Astrocyte (in vitro differentiated cells and primary cell): ENCODE measurements at regions not wholly inside any gene's neighbourhood (a gene's known extent, or its start where the extent isn't known, plus 50 kb on each side); places are given as distances from the start of the nearest gene placed in this dataset.
"Not testable (repeated sequence)": the region's sequence is repeated elsewhere in the genome, so short reads cannot be mapped to it uniquely, and the experiment has no call there.

Experiments
- DNase-seq: peaks from one replicate; pipeline ENCODE4 v3.0.0-alpha.2; 2010; ENCODE audit warnings: low read depth
- FAIRE-seq: peaks from 2 replicates; lab custom pipeline; 2011; peaks lifted over from hg19 to GRCh38; lab: Jason Lieb, UNC
- H2AFZ ChIP-seq: 2 replicates; pipeline ENCODE4 v1.6.0; 2012; ENCODE audit warnings: low read depth, low read length, inconsistent platforms
- H3K27ac ChIP-seq: 2 replicates; pipeline ENCODE4 v1.5.1; 2011; ENCODE audit warnings: low read depth, low read length, inconsistent platforms
- H3K27me3 ChIP-seq: 2 replicates; pipeline ENCODE4 v1.6.0; 2011; ENCODE audit warnings: low read length, inconsistent platforms; ENCODE audit not compliant: insufficient read depth
- H3K36me3 ChIP-seq: 2 replicates; pipeline ENCODE4 v1.5.1; 2011; ENCODE audit warnings: low read length, inconsistent platforms; ENCODE audit not compliant: insufficient read depth
- H3K4me1 ChIP-seq: 2 replicates; pipeline ENCODE4 v1.5.1; 2011; ENCODE audit warnings: low read length, inconsistent platforms; ENCODE audit not compliant: insufficient read depth
- H3K4me2 ChIP-seq: 2 replicates; pipeline ENCODE4 v1.6.0; 2012; ENCODE audit warnings: low read length, inconsistent platforms
- H3K4me3 ChIP-seq: 2 replicates; pipeline ENCODE4 v1.5.1; 2011; ENCODE audit warnings: low read depth, mild to moderate bottlenecking, low read length, inconsistent platforms; ENCODE audit not compliant: insufficient read depth
- H3K79me2 ChIP-seq: 2 replicates; pipeline ENCODE4 v1.6.0; 2012; ENCODE audit warnings: mild to moderate bottlenecking, low read length, inconsistent platforms; ENCODE audit not compliant: insufficient read depth
- H3K9ac ChIP-seq: 2 replicates; pipeline ENCODE4 v1.6.0; 2012; ENCODE audit warnings: mild to moderate bottlenecking, low read length, inconsistent platforms
- H3K9me3 ChIP-seq: 2 replicates; pipeline ENCODE4 v1.5.1; 2012; ENCODE audit warnings: low read depth, mild to moderate bottlenecking, low read length, inconsistent platforms; ENCODE audit not compliant: insufficient read depth
- H4K20me1 ChIP-seq: 2 replicates; pipeline ENCODE4 v1.6.0; 2012; ENCODE audit warnings: low read length, inconsistent platforms; ENCODE audit not compliant: insufficient read depth
- H3K27ac Mint-ChIP-seq: one replicate; pipeline ENCODE4 v1.8.0; 2021; ENCODE audit warnings: mild to moderate bottlenecking, mixed read lengths; ENCODE audit not compliant: unreplicated experiment
- H3K27me3 Mint-ChIP-seq: one replicate; pipeline ENCODE4 v1.8.0; 2021; ENCODE audit warnings: low read depth, mixed read lengths; ENCODE audit not compliant: unreplicated experiment
- H3K36me3 Mint-ChIP-seq: one replicate; pipeline ENCODE4 v1.8.0; 2021; ENCODE audit warnings: low read depth, mixed read lengths; ENCODE audit not compliant: unreplicated experiment
- H3K4me1 Mint-ChIP-seq: one replicate; pipeline ENCODE4 v1.8.0; 2021; ENCODE audit warnings: low read depth, mixed read lengths; ENCODE audit not compliant: unreplicated experiment
- H3K4me3 Mint-ChIP-seq: one replicate; pipeline ENCODE4 v1.8.0; 2021; ENCODE audit warnings: mild to moderate bottlenecking, moderate library complexity, mixed read lengths; ENCODE audit not compliant: unreplicated experiment
- H3K9me3 Mint-ChIP-seq: one replicate; pipeline ENCODE4 v1.8.0; 2021; ENCODE audit warnings: mild to moderate bottlenecking, mixed read lengths; ENCODE audit not compliant: unreplicated experiment
- CTCF ChIP-seq: IDR thresholded peaks from 2 replicates; pipeline ENCODE4 v1.5.1; 2011; ENCODE audit warnings: low read depth, mild to moderate bottlenecking, inconsistent platforms, low read length, moderate library complexity; ENCODE audit not compliant: insufficient read depth
- EZH2 ChIP-seq: IDR thresholded peaks from 2 replicates; pipeline ENCODE4 v1.6.1; 2012; ENCODE audit warnings: mild to moderate bottlenecking, low read length, inconsistent platforms; ENCODE audit not compliant: insufficient read depth

- Histone ChIP-seq H3K27me3 (no peaks in the 10 kb centered on the region), H3K9ac (no peak overlapping the region), H3K27ac (no peak overlapping the region), H3K79me2 (no peaks in the 10 kb centered on the region), H3K4me1 (no peaks in the 10 kb centered on the region), H3K4me2 (no peak overlapping the region), H3K36me3 (no peaks in the 10 kb centered on the region), H4K20me1 (no peaks in the 10 kb centered on the region), H3K4me3 (no peak overlapping the region), H2AFZ (no peak overlapping the region), H3K9me3 (peaks cover 4% of the 10 kb centered on the region)
- H3K27ac Mint-ChIP-seq = no peak overlapping the region
- H3K4me3 Mint-ChIP-seq = no peak overlapping the region
- H3K27me3 Mint-ChIP-seq = no peaks in the 10 kb centered on the region
- TF ChIP-seq CTCF (no peak), EZH2 (no peak)
- peaks cover 3% of the 10 kb centered on the region for H3K4me1 Mint-ChIP-seq
- DNase-seq (no peak), FAIRE-seq (no peak)
- no peaks in the 10 kb centered on the region for H3K36me3 Mint-ChIP-seq
- H3K9me3 Mint-ChIP-seq = no peaks in the 10 kb centered on the region
Measured at GRCh38 chr6:63022631-63023030, 188.6 kb upstream of the FKBP1C start.

GRCh38 chr6:63023726-63024125, 187.5 kb upstream of the FKBP1C start:
- no peaks in the 10 kb centered on the region for H3K36me3 Mint-ChIP-seq
- H3K27me3 Mint-ChIP-seq = no peaks in the 10 kb centered on the region
- H2AFZ ChIP-seq = no peak overlapping the region
- H3K9me3 ChIP-seq = peaks cover 4% of the 10 kb centered on the region
- no peak for DNase-seq
- no peak overlapping the region for H3K4me2 ChIP-seq
- peaks cover 3% of the 10 kb centered on the region for H3K4me1 Mint-ChIP-seq
- H3K4me3 Mint-ChIP-seq = no peak overlapping the region
- H3K9ac ChIP-seq = no peak overlapping the region
- no peak overlapping the region for H3K4me3 ChIP-seq
- TF ChIP-seq CTCF = no peak
- TF ChIP-seq EZH2 = no peak
- H3K27ac Mint-ChIP-seq = no peak overlapping the region
- FAIRE-seq = no peak
- no peaks in the 10 kb centered on the region for H3K27me3 ChIP-seq
- no peaks in the 10 kb centered on the region for H3K36me3 ChIP-seq
- H3K9me3 Mint-ChIP-seq = no peaks in the 10 kb centered on the region
- no peaks in the 10 kb centered on the region for H3K4me1 ChIP-seq
- no peaks in the 10 kb centered on the region for H3K79me2 ChIP-seq
- H3K27ac ChIP-seq = no peak overlapping the region
- H4K20me1 ChIP-seq = no peaks in the 10 kb centered on the region

- no peaks in the 10 kb centered on the region for H3K36me3 Mint-ChIP-seq
- H3K4me3 Mint-ChIP-seq = no peak overlapping the region
- H3K4me1 ChIP-seq = no peaks in the 10 kb centered on the region
- peaks cover 3% of the 10 kb centered on the region for H3K9me3 Mint-ChIP-seq
- no peaks in the 10 kb centered on the region for H3K9me3 ChIP-seq
- H4K20me1 ChIP-seq = no peaks in the 10 kb centered on the region
- no peak overlapping the region for H3K27ac Mint-ChIP-seq
- no peak overlapping the region for H3K9ac ChIP-seq
- H3K27me3 ChIP-seq = no peaks in the 10 kb centered on the region
- H3K36me3 ChIP-seq = no peaks in the 10 kb centered on the region
- TF ChIP-seq EZH2 = no peak
- no peak for TF ChIP-seq CTCF
- H3K4me1 Mint-ChIP-seq = no peaks in the 10 kb centered on the region
- H3K27ac ChIP-seq = no peak overlapping the region
- no peaks in the 10 kb centered on the region for H3K79me2 ChIP-seq
- H2AFZ ChIP-seq = no peak overlapping the region
- H3K4me3 ChIP-seq = no peak overlapping the region
- no peak for FAIRE-seq
- no peaks in the 10 kb centered on the region for H3K27me3 Mint-ChIP-seq
- no peak for DNase-seq
- H3K4me2 ChIP-seq = no peak overlapping the region
Measured at GRCh38 chr6:63049216-63049615, 162.1 kb upstream of the FKBP1C start.

GRCh38 chr6:63053206-63053605, 158.1 kb upstream of the FKBP1C start:
- H3K4me3 ChIP-seq, H3K36me3 ChIP-seq, H3K9ac ChIP-seq, H3K4me1 Mint-ChIP-seq, H3K27me3 ChIP-seq, H3K27me3 Mint-ChIP-seq, H3K4me1 ChIP-seq, H3K27ac Mint-ChIP-seq, H3K9me3 Mint-ChIP-seq, H3K36me3 Mint-ChIP-seq, DNase-seq, H3K4me3 Mint-ChIP-seq, H4K20me1 ChIP-seq, H3K9me3 ChIP-seq, H3K79me2 ChIP-seq, FAIRE-seq, H2AFZ ChIP-seq, H3K27ac ChIP-seq, H3K4me2 ChIP-seq: not testable (repeated sequence)
